SK-N-SH (cell line): ENCODE measurements at regions not wholly inside any gene's neighbourhood (a gene's known extent, or its start where the extent isn't known, plus 50 kb on each side); places are given as distances from the start of the nearest gene placed in this dataset.

Source experiments
- CTCF ChIA-PET: fragments of 300-600, 350-600 bp; formaldehyde crosslinking; extraction: SDS; loops from one replicate; lab custom pipeline; 2021; lab: Yijun Ruan, JAX
- POLR2A ChIA-PET: fragments of 350-600 bp; sonication (Branson Sonifier 250); formaldehyde crosslinking; extraction: SDS; loops from one replicate; lab custom pipeline; 2020; ENCODE audit warnings: antibody characterized with exemption, inconsistent platforms; lab: Yijun Ruan, JAX
- DNase-seq: peaks from one replicate; pipeline ENCODE4 v3.0.0; 2012
- H2AFZ ChIP-seq: fragments of 200-600 bp; sonication (generic); 2 replicates; pipeline ENCODE4 v1.8.1; 2016; ENCODE audit warnings: antibody characterized with exemption, mild to moderate bottlenecking, low read depth
- H3F3A ChIP-seq: fragments of 200-600 bp; sonication (generic); replicated peaks from 2 replicates; pipeline ENCODE3; 2016; ENCODE audit warnings: antibody characterized with exemption, mild to moderate bottlenecking; ENCODE audit not compliant: insufficient read depth
- H3K27ac ChIP-seq, 2 experiments: fragments of 200-500 bp in 1 of 2; fragments of 200-600 bp in 1 of 2; sonication (Bioruptor generic) in 1 of 2; sonication (generic), shearing (Covaris generic) in 1 of 2; 2 replicates each; pipeline versions ENCODE4 v1.5.1 to v1.6.1; 2014 to 2016; ENCODE audit warnings: low read depth in 2 of 2, inconsistent platforms in 1 of 2, low read length in 1 of 2, mild to moderate bottlenecking in 1 of 2, mixed read lengths in 1 of 2
- H3K27me3 ChIP-seq: fragments of 200-600 bp; sonication (generic), shearing (Covaris generic); 2 replicates; pipeline ENCODE4 v1.6.1; 2016; ENCODE audit warnings: mixed run types; ENCODE audit not compliant: insufficient read depth
- H3K36me3 ChIP-seq, 2 experiments: fragments of 200-500 bp in 1 of 2; fragments of 200-600 bp in 1 of 2; sonication (Bioruptor generic) in 1 of 2; sonication (generic) in 1 of 2; replicated peaks in 1 of 2; 2 replicates each; pipeline versions ENCODE3 to v1.5.1; 2014 to 2016; ENCODE audit warnings: low read length in 1 of 2, mild to moderate bottlenecking in 1 of 2; ENCODE audit not compliant: insufficient read depth in 2 of 2, control insufficient read depth in 1 of 2
- H3K4me1 ChIP-seq, 2 experiments: fragments of 200-500 bp in 1 of 2; fragments of 200-600 bp in 1 of 2; sonication (Bioruptor generic) in 1 of 2; sonication (generic), shearing (Covaris generic) in 1 of 2; 2 replicates each; pipeline versions ENCODE4 v1.5.1 to v1.6.1; 2014 to 2016; ENCODE audit warnings: low read depth in 1 of 2, low read length in 1 of 2, mixed run types in 1 of 2; ENCODE audit not compliant: insufficient read depth in 2 of 2, control insufficient read depth in 1 of 2
- H3K4me2 ChIP-seq: fragments of 200-600 bp; sonication (generic), shearing (Covaris generic); 2 replicates; pipeline ENCODE4 v1.6.1; 2017; ENCODE audit warnings: mixed run types
- H3K4me3 ChIP-seq, 2 experiments: fragments of 200-500 bp in 1 of 2; fragments of 200-600 bp in 1 of 2; sonication (Bioruptor generic) in 1 of 2; sonication (generic), shearing (Covaris generic) in 1 of 2; 2 replicates each; pipeline versions ENCODE4 v1.5.1 to v1.8.1; 2014 to 2016; ENCODE audit warnings: low read depth in 2 of 2, inconsistent platforms in 1 of 2, low read length in 1 of 2, mild to moderate bottlenecking in 1 of 2, mixed read lengths in 1 of 2, moderate library complexity in 1 of 2
- H3K79me2 ChIP-seq: fragments of 200-600 bp; sonication (generic); 2 replicates; pipeline ENCODE4 v1.8.1; 2017; ENCODE audit warnings: mild to moderate bottlenecking; ENCODE audit not compliant: insufficient read depth
- H3K9ac ChIP-seq: fragments of 200-600 bp; sonication (generic); 2 replicates; pipeline ENCODE4 v1.6.1; 2017; ENCODE audit warnings: mixed run types
- H3K9me2 ChIP-seq: fragments of 200-600 bp; sonication (generic); 2 replicates; pipeline ENCODE4 v1.6.1; 2017; ENCODE audit warnings: mixed run types
- H3K9me3 ChIP-seq: fragments of 200-600 bp; sonication (generic); 2 replicates; pipeline ENCODE4 v1.6.1; 2017; ENCODE audit warnings: mixed run types, mild to moderate bottlenecking, moderate library complexity
- H4K20me1 ChIP-seq: fragments of 200-600 bp; sonication (generic); 2 replicates; pipeline ENCODE4 v1.6.1; 2017; ENCODE audit warnings: mild to moderate bottlenecking, mixed run types; ENCODE audit not compliant: insufficient read depth
- CHD2 ChIP-seq: fragments of 150-350 bp; IDR thresholded peaks from 2 replicates; pipeline ENCODE4 v1.6.1; 2018; ENCODE audit warnings: low read length; ENCODE audit not compliant: partially characterized antibody
- ELF1 ChIP-seq: IDR thresholded peaks from 2 replicates; pipeline ENCODE4 v1.4.0; 2012
- EP300 ChIP-seq, 2 experiments: IDR thresholded peaks; 2 replicates each; pipeline versions ENCODE4 v1.4.0 to v1.6.1; 2012; ENCODE audit warnings: borderline replicate concordance in 1 of 2, low read depth in 1 of 2, low read length in 1 of 2
- FOSL2 ChIP-seq: IDR thresholded peaks from 2 replicates; pipeline ENCODE4 v1.4.0; 2012; ENCODE audit warnings: low read depth, mild to moderate bottlenecking, moderate library complexity, borderline replicate concordance
- FOXM1 ChIP-seq: IDR thresholded peaks from 2 replicates; pipeline ENCODE4 v1.4.0; 2012; ENCODE audit warnings: low read depth, mild to moderate bottlenecking
- JUND ChIP-seq: IDR thresholded peaks from 2 replicates; pipeline ENCODE4 v1.4.0; 2012
- MAX ChIP-seq: IDR thresholded peaks from 2 replicates; pipeline ENCODE4 v1.4.0; 2012; ENCODE audit warnings: low read depth
- MEF2A ChIP-seq: IDR thresholded peaks from 2 replicates; pipeline ENCODE4 v1.4.0; 2012; ENCODE audit warnings: low read depth, borderline replicate concordance
- NRF1 ChIP-seq: IDR thresholded peaks from 2 replicates; pipeline ENCODE4 v1.6.1; 2012; ENCODE audit warnings: low read depth, mild to moderate bottlenecking, low read length
- PBX3 ChIP-seq: IDR thresholded peaks from 2 replicates; pipeline ENCODE4; 2012
- POLR2AphosphoS5 ChIP-seq: IDR thresholded peaks from 2 replicates; pipeline ENCODE4 v1.6.1; 2012; ENCODE audit warnings: low read depth, low read length
- RCOR1 ChIP-seq: fragments of 150-350 bp; IDR thresholded peaks from 2 replicates; pipeline ENCODE4 v1.6.1; 2017; ENCODE audit warnings: antibody characterized with exemption, low read length
- REST ChIP-seq: IDR thresholded peaks from 2 replicates; pipeline ENCODE4 v1.6.1; 2012; ENCODE audit warnings: mild to moderate bottlenecking, low read depth, low read length, moderate library complexity
- RFX5 ChIP-seq: IDR thresholded peaks from 2 replicates; pipeline ENCODE4 v1.6.1; 2012; ENCODE audit warnings: mild to moderate bottlenecking, improper control_type of control experiment, low read length
- RXRA ChIP-seq: IDR thresholded peaks from 2 replicates; pipeline ENCODE4 v1.4.0; 2012; ENCODE audit warnings: low read depth, mild to moderate bottlenecking, borderline replicate concordance
- TAF1 ChIP-seq: IDR thresholded peaks from 2 replicates; pipeline ENCODE4 v1.6.1; 2012; ENCODE audit warnings: low read depth, mild to moderate bottlenecking, low read length, moderate library complexity, borderline replicate concordance
- TCF12 ChIP-seq: IDR thresholded peaks from 2 replicates; pipeline ENCODE4 v1.4.0; 2012
- USF1 ChIP-seq: IDR thresholded peaks from 2 replicates; pipeline ENCODE4 v1.4.0; 2012; ENCODE audit warnings: low read depth, borderline replicate concordance
- WGBS: methylation state at CpG from one replicate; pipeline ENCODE4 v1.1.6; 2017; ENCODE audit warnings: low lambda C conversion rate; 5-methylcytosine and 5-hydroxymethylcytosine counted together
- TF ChIP-seq, protein P1 (sequence below): IDR thresholded peaks from 2 replicates; pipeline ENCODE4 v1.4.0; 2012; ENCODE audit warnings: low read depth, borderline replicate concordance
- TF ChIP-seq, protein P2 (sequence below): fragments of 150-350 bp; IDR thresholded peaks from 2 replicates; pipeline ENCODE4 v1.6.1; 2016; ENCODE audit warnings: mild to moderate bottlenecking, low read depth, low read length

- TF ChIP-seq, protein P1, sequence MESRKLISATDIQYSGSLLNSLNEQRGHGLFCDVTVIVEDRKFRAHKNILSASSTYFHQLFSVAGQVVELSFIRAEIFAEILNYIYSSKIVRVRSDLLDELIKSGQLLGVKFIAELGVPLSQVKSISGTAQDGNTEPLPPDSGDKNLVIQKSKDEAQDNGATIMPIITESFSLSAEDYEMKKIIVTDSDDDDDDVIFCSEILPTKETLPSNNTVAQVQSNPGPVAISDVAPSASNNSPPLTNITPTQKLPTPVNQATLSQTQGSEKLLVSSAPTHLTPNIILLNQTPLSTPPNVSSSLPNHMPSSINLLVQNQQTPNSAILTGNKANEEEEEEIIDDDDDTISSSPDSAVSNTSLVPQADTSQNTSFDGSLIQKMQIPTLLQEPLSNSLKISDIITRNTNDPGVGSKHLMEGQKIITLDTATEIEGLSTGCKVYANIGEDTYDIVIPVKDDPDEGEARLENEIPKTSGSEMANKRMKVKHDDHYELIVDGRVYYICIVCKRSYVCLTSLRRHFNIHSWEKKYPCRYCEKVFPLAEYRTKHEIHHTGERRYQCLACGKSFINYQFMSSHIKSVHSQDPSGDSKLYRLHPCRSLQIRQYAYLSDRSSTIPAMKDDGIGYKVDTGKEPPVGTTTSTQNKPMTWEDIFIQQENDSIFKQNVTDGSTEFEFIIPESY = no peak
- no peak for TF ChIP-seq MAX
These were observed 93.9 kb upstream of the SLC35B3 start (continued) for GRCh38 chr6:8529250-8529649.

GRCh38 chr6:8527818-8528217, 92.5 kb upstream of the SLC35B3 start:
- Histone ChIP-seq H3K9me3 (no peaks in the 10 kb centered on the region), H3K27ac (no peak overlapping the region), H3K9ac (no peak overlapping the region), H3K4me1 (no peaks in the 10 kb centered on the region), H3K79me2 (no peaks in the 10 kb centered on the region), H3K27me3 (no peaks in the 10 kb centered on the region), H3K4me3 (no peak overlapping the region), H2AFZ (no peak overlapping the region), H3K9me2 (no peaks in the 10 kb centered on the region), H3F3A (no peaks in the 10 kb centered on the region), H3K4me2 (no peak overlapping the region), H3K36me3 (no peaks in the 10 kb centered on the region), H4K20me1 (no peaks in the 10 kb centered on the region)
- CTCF ChIA-PET = no interaction called here
- TF ChIP-seq EP300 (IDR thresholded peaks at IDR 0.05; ENCODE audit: borderline replicate concordance in 1 of 2, low read depth in 1 of 2, low read length in 1 of 2) (no peak), REST (no peak), MAX (no peak), JUND (no peak), NRF1 (no peak), PBX3 (no peak), RFX5 (no peak), FOSL2 (no peak), TCF12 (no peak), POLR2AphosphoS5 (no peak), CHD2 (no peak), TAF1 (no peak), RXRA (no peak), MEF2A (no peak), FOXM1 (no peak), RCOR1 (no peak), ELF1 (no peak), USF1 (no peak)
- TF ChIP-seq, protein P2, sequence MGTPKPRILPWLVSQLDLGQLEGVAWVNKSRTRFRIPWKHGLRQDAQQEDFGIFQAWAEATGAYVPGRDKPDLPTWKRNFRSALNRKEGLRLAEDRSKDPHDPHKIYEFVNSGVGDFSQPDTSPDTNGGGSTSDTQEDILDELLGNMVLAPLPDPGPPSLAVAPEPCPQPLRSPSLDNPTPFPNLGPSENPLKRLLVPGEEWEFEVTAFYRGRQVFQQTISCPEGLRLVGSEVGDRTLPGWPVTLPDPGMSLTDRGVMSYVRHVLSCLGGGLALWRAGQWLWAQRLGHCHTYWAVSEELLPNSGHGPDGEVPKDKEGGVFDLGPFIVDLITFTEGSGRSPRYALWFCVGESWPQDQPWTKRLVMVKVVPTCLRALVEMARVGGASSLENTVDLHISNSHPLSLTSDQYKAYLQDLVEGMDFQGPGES = no peak
- POLR2A ChIA-PET = no interaction called here
- 81% methylated on average over 1 of the region's 1 CpG for WGBS
- DNase-seq = no peak
